HCT116 (cell line): ENCODE measurements at regions not wholly inside any gene's neighbourhood (a gene's known extent, or its start where the extent isn't known, plus 50 kb on each side); places are given as distances from the start of the nearest gene placed in this dataset.

Source experiments
- ATAC-seq: fragments of 200-7000 bp; cut with Tn5 transposase; 2 replicates; pipeline ENCODE4 v1.9.1; 2020; ENCODE audit warnings: mild to moderate bottlenecking, moderate library complexity
- BruUV-seq: library from RNA; stranded (reverse); fragments of 400-500 nt; replicated peaks from 2 replicates; lab custom pipeline; 2021; lab: Mats Ljungman, UMichigan
- CTCF ChIA-PET: fragments of 300-600 bp; sonication (Branson Sonifier 250); formaldehyde crosslinking; loops from one replicate; lab custom pipeline; 2021; ENCODE audit warnings: antibody characterized with exemption; lab: Charles Lee
- POLR2A ChIA-PET: fragments of 300-600, 350-600 bp; sonication (Branson Sonifier 250); formaldehyde crosslinking; loops from one replicate; lab custom pipeline; 2021; ENCODE audit warnings: antibody characterized with exemption; lab: Charles Lee
- RAD21 ChIA-PET, 2 experiments: fragments of 300-600 bp; sonication (Branson Sonifier 250); formaldehyde crosslinking; loops; one replicate each; lab custom pipeline; 2023; ENCODE audit warnings: low total read pairs in 2 of 2; ENCODE audit not compliant: uncharacterized antibody in 2 of 2, unreplicated experiment in 2 of 2, low non-redundant PET in 1 of 2; lab: Charles Lee
- DNase-seq: peaks from one replicate; pipeline ENCODE4 v3.0.0-alpha.2; 2010; ENCODE audit warnings: low read depth, low spot score
- H2AFZ ChIP-seq: fragments of 200-600 bp; shearing (Covaris generic), sonication (generic); 2 replicates; pipeline ENCODE4 v1.6.1; 2017; ENCODE audit warnings: low read depth, mixed run types, mixed read lengths, antibody characterized with exemption, low read length; ENCODE audit not compliant: poor library complexity, severe bottlenecking
- H3K27ac ChIP-seq: 2 replicates; pipeline ENCODE4 v1.5.1; 2012; ENCODE audit warnings: low read depth, low read length
- H3K27me3 ChIP-seq: fragments of 200-600 bp; sonication (generic); 2 replicates; pipeline ENCODE4 v1.6.1; 2016; ENCODE audit warnings: mixed run types, low read length, mixed read lengths; ENCODE audit not compliant: insufficient read depth
- H3K36me3 ChIP-seq, 2 experiments: fragments of 200-500 bp in 1 of 2; fragments of 200-600 bp in 1 of 2; sonication (Bioruptor generic) in 1 of 2; sonication (generic) in 1 of 2; 2 replicates each; pipeline versions ENCODE4 v1.5.1 to v1.6.1; 2014 to 2016; ENCODE audit warnings: low read length in 2 of 2, inconsistent platforms in 1 of 2, mixed read lengths in 1 of 2, mixed run types in 1 of 2; ENCODE audit not compliant: insufficient read depth in 2 of 2, control insufficient read depth in 1 of 2
- H3K4me1 ChIP-seq, 2 experiments: fragments of 200-600 bp in 1 of 2; sonication (generic) in 1 of 2; 2 replicates each; pipeline versions ENCODE4 v1.5.1 to v1.6.1; 2012 to 2017; ENCODE audit warnings: low read length in 2 of 2, inconsistent platforms in 1 of 2, mild to moderate bottlenecking in 1 of 2, mixed read lengths in 1 of 2, mixed run types in 1 of 2, moderate library complexity in 1 of 2; ENCODE audit not compliant: insufficient read depth in 2 of 2, control insufficient read depth in 1 of 2
- H3K4me2 ChIP-seq: fragments of 200-600 bp; sonication (generic); 2 replicates; pipeline ENCODE4 v1.6.1; 2017; ENCODE audit warnings: mixed run types, low read length, mixed read lengths
- H3K4me3 ChIP-seq, 2 experiments: fragments of 200-600 bp in 1 of 2; sonication (generic) in 1 of 2; replicated peaks in 1 of 2; 2 replicates each; pipeline ENCODE4 v1.5.1; 2011 to 2016; ENCODE audit warnings: low read length in 2 of 2, control low read depth in 1 of 2, low read depth in 1 of 2, mild to moderate bottlenecking in 1 of 2, mixed read lengths in 1 of 2, mixed run types in 1 of 2
- H3K79me2 ChIP-seq: fragments of 200-600 bp; sonication (generic); 2 replicates; pipeline ENCODE4 v1.6.1; 2017; ENCODE audit warnings: mild to moderate bottlenecking, mixed run types, low read length, moderate library complexity, mixed read lengths; ENCODE audit not compliant: insufficient read depth
- H3K9ac ChIP-seq: fragments of 200-600 bp; sonication (generic); 2 replicates; pipeline ENCODE4 v1.6.1; 2016; ENCODE audit warnings: low read length, mixed read lengths
- H3K9me2 ChIP-seq: fragments of 200-600 bp; sonication (generic), shearing (Covaris generic); 2 replicates; pipeline ENCODE4 v1.6.1; 2017; ENCODE audit warnings: mixed run types, mild to moderate bottlenecking, moderate library complexity; ENCODE audit not compliant: insufficient read depth
- H3K9me3 ChIP-seq, 2 experiments: fragments of 200-500 bp in 1 of 2; fragments of 200-600 bp in 1 of 2; sonication (Bioruptor generic) in 1 of 2; sonication (generic) in 1 of 2; 2 replicates each; pipeline ENCODE4 v1.6.1; 2014 to 2017; ENCODE audit warnings: low read length in 2 of 2, mixed read lengths in 2 of 2, inconsistent platforms in 1 of 2, low read depth in 1 of 2, mild to moderate bottlenecking in 1 of 2, mixed run types in 1 of 2, moderate library complexity in 1 of 2; ENCODE audit not compliant: control insufficient read depth in 1 of 2, insufficient read depth in 1 of 2
- H4K20me1 ChIP-seq: fragments of 200-600 bp; sonication (generic), shearing (Covaris generic); 2 replicates; pipeline ENCODE4 v1.6.1; 2017; ENCODE audit warnings: mixed run types, mild to moderate bottlenecking, moderate library complexity; ENCODE audit not compliant: insufficient read depth
- CBX3 ChIP-seq: IDR thresholded peaks from 2 replicates; pipeline ENCODE4 v1.6.1; 2012; ENCODE audit warnings: low read depth
- ELF1 ChIP-seq: IDR thresholded peaks from 2 replicates; pipeline ENCODE4 v1.6.1; 2012; ENCODE audit warnings: low read depth, borderline replicate concordance
- EZH2 ChIP-seq: fragments of 200-600 bp; sonication (generic); IDR thresholded peaks from 2 replicates; pipeline ENCODE4 v1.6.1; 2017; ENCODE audit warnings: antibody characterized with exemption, mixed run types
- EZH2phosphoT487 ChIP-seq: fragments of 200-600 bp; IDR thresholded peaks from 2 replicates; pipeline ENCODE4 v1.6.1; 2018; ENCODE audit warnings: antibody characterized with exemption, borderline replicate concordance
- JUND ChIP-seq: IDR thresholded peaks from 2 replicates; pipeline ENCODE4 v1.6.1; 2012
- MAX ChIP-seq: IDR thresholded peaks from 2 replicates; pipeline ENCODE4 v1.6.1; 2012
- POLR2A ChIP-seq: IDR thresholded peaks from 2 replicates; pipeline ENCODE4 v1.7.0; 2011; ENCODE audit warnings: borderline replicate concordance; ENCODE audit not compliant: insufficient read depth, insufficient read length; ENCODE audit errors: extremely low read depth
- RAD21 ChIP-seq: IDR thresholded peaks from 2 replicates; pipeline ENCODE4 v1.6.1; 2012; ENCODE audit warnings: low read depth, mild to moderate bottlenecking
- SIN3A ChIP-seq: IDR thresholded peaks from 2 replicates; pipeline ENCODE4 v1.6.1; 2012; ENCODE audit warnings: low read depth
- SP1 ChIP-seq: IDR thresholded peaks from 2 replicates; pipeline ENCODE4 v1.6.1; 2012; ENCODE audit warnings: low read depth
- intact Hi-C: fragments of 100-400 bp; cut with micrococcal nuclease; formaldehyde crosslinking; loops from 2 replicates; pipeline ENCODE4 v1.10.0; 2022
- TF ChIP-seq, protein P1 (sequence below), 3 experiments: fragments of 200-600 bp in 1 of 3; sonication (generic) in 1 of 3; IDR thresholded peaks in 2 of 3; conservative IDR thresholded peaks in 1 of 3; 2 replicates each; pipeline ENCODE4 v1.5.1; 2012 to 2017; ENCODE audit warnings: low read depth in 2 of 3, low read length in 2 of 3, antibody characterized with exemption in 1 of 3, borderline replicate concordance in 1 of 3, control low read depth in 1 of 3, mild to moderate bottlenecking in 1 of 3, mixed read lengths in 1 of 3, mixed run types in 1 of 3, moderate library complexity in 1 of 3; ENCODE audit not compliant: insufficient read depth in 1 of 3

DNA sequence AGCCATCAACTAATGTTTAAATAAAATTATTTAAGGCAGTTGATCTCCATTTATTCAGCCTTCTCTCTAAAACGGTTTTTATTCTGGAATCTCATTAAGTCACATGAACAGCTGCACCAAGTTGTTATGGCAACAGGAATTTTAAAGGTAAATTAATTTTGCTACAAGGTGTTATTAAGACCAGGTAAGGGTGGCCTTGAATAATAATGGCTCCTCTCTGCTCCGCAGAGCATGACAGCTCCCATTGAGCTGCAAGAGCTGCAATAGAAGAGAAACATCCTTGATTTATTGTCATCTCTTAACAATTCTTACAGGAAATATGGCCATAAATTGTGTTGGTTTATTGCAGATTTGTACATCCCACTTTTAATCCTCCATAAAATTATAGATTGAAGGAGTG lies 165.8 kb downstream of the KLF6 start:
- H3K27me3 ChIP-seq = no peaks in the 10 kb centered on the region
- ATAC-seq (no peak), DNase-seq (no peak)
- BruUV-seq = no TSS peak
- no peak overlapping the region for H3K4me3 ChIP-seq
- H3K27ac ChIP-seq = no peak overlapping the region
- H3K36me3 ChIP-seq = no peaks in the 10 kb centered on the region
- no peaks in the 10 kb centered on the region for H4K20me1 ChIP-seq
- RAD21 ChIA-PET = no interaction called here
- CTCF ChIA-PET = no interaction called here
- intact Hi-C loops = no loop called here
- no peak for TF ChIP-seq EZH2
- no peak for TF ChIP-seq SP1
- TF ChIP-seq RAD21 = no peak
- no peak for TF ChIP-seq SIN3A
- no peak for TF ChIP-seq ELF1
- TF ChIP-seq, protein P1, sequence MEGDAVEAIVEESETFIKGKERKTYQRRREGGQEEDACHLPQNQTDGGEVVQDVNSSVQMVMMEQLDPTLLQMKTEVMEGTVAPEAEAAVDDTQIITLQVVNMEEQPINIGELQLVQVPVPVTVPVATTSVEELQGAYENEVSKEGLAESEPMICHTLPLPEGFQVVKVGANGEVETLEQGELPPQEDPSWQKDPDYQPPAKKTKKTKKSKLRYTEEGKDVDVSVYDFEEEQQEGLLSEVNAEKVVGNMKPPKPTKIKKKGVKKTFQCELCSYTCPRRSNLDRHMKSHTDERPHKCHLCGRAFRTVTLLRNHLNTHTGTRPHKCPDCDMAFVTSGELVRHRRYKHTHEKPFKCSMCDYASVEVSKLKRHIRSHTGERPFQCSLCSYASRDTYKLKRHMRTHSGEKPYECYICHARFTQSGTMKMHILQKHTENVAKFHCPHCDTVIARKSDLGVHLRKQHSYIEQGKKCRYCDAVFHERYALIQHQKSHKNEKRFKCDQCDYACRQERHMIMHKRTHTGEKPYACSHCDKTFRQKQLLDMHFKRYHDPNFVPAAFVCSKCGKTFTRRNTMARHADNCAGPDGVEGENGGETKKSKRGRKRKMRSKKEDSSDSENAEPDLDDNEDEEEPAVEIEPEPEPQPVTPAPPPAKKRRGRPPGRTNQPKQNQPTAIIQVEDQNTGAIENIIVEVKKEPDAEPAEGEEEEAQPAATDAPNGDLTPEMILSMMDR (IDR thresholded peaks at IDR 0.05 in 2 of 3, conservative IDR thresholded peaks at IDR 0.05 in 1 of 3; ENCODE audit: borderline replicate concordance in 1 of 3, insufficient read depth in 1 of 3, low read depth in 2 of 3, low read length in 2 of 3) = no peak
- TF ChIP-seq EZH2phosphoT487 = no peak
- H2AFZ ChIP-seq = no peak overlapping the region
- no peaks in the 10 kb centered on the region for H3K4me1 ChIP-seq
- no peaks in the 10 kb centered on the region for H3K9me3 ChIP-seq
- POLR2A ChIA-PET = no interaction called here
- H3K4me2 ChIP-seq = no peak overlapping the region
- H3K79me2 ChIP-seq = no peaks in the 10 kb centered on the region
- no peak overlapping the region for H3K9ac ChIP-seq
- H3K9me2 ChIP-seq = no peaks in the 10 kb centered on the region

DNA sequence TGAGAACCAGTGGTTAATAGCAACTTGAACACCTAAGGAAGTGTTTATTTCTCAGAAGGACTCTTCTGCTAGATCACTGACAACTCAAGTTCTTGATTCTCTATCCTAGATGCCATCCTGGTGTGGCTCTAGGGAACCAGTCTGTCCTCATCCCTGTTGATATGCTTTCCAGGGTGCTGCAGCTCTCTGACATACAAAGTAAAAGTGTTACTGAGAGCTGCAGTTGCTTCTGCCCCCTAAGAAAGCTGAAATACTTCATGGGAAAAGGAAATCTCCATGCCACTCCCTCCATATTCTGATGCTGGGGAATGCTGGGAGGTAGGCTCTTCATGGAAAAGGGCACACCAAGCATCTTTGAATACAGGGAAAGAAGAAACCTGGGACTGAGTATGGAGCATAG lies 168.1 kb downstream of the KLF6 start:
- H3K9ac ChIP-seq = no peak overlapping the region
- no peaks in the 10 kb centered on the region for H3K79me2 ChIP-seq
- DNase-seq = no peak
- H3K4me1 ChIP-seq = no peaks in the 10 kb centered on the region
- no peaks in the 10 kb centered on the region for H3K9me3 ChIP-seq
- H3K27me3 ChIP-seq = no peaks in the 10 kb centered on the region
- ChIA-PET POLR2A (no interaction called here), RAD21 (no interaction called here), CTCF (no interaction called here)
- no peak overlapping the region for H3K27ac ChIP-seq
- no TSS peak for BruUV-seq
- intact Hi-C loops = no loop called here
- TF ChIP-seq EZH2phosphoT487 = no peak
- no peak for TF ChIP-seq JUND
- TF ChIP-seq POLR2A = no peak
- no peak for TF ChIP-seq CBX3
- no peak for TF ChIP-seq MAX
- ATAC-seq = no peak
- H3K4me3 ChIP-seq = no peak overlapping the region
- no peak overlapping the region for H3K4me2 ChIP-seq
- no peaks in the 10 kb centered on the region for H3K36me3 ChIP-seq
- no peaks in the 10 kb centered on the region for H3K9me2 ChIP-seq
- H2AFZ ChIP-seq = no peak overlapping the region
- H4K20me1 ChIP-seq = no peaks in the 10 kb centered on the region
